ENCODE measurements at regions not wholly inside any gene's neighbourhood (a gene's known extent, or its start where the extent isn't known, plus 50 kb on each side); places are given as distances from the start of the nearest gene placed in this dataset.
"Not testable (repeated sequence)": the region's sequence is repeated elsewhere in the genome, so short reads cannot be mapped to it uniquely, and the experiment has no call there.

DNA sequence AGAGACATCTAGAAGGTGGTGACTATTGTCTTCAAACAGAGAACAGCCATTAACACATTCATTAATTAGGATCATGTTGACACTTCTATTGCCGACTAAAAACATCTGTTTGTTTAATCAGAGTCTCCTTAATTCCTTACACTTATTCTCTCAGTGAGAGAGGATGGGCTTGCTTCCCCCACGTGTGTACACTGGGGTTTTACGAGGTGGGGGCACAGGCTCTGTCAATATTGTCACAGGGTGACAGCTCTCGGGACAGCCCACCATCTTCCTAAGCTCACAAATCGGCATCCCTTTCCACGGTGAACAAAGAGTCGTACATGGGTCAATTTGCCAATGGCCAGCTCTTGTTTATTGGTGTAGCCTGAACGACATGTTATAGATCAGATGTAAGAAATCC is 413.2 kb downstream of the MIAT start:
- no peak for DNase-seq

DNA sequence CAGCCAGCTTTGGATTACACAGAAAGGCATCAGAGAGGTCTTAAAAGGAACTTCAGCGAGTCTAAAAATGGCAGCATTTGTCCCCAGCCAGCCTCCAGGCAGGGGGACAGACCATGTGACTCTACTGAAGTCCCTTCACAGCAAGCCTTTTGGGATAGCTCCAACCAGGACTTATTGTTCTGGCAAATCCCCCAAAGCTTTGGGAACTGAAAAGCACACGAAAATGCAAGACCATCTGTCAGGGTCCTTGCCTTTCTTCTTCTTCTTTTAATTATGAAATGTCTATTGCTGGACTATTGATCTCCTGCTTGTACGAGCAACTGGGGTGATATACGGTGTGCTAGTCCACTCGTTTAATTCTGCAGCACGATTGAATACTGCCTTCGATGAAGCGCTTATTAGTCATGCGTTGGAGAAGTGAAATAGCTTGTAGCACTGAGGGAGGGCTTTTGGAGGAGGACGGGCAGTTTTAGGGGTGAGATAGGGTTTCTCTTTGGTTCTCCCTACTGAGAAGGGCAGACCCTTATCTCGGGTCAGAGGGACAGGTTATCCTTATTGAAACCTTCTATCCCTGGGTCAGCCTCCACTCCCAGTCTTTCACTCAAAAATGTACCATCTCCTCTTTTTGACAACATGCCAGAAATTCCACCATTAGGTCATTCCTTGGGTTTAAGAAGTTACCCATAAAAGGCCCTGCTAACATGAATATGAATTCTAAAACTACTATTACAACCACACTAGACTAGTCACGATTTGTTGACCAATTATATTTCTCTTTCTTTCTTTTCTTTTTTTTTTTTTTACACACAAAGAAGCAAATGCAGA is 416.4 kb downstream of the MIAT start:
- DNase-seq, result no peak

DNA sequence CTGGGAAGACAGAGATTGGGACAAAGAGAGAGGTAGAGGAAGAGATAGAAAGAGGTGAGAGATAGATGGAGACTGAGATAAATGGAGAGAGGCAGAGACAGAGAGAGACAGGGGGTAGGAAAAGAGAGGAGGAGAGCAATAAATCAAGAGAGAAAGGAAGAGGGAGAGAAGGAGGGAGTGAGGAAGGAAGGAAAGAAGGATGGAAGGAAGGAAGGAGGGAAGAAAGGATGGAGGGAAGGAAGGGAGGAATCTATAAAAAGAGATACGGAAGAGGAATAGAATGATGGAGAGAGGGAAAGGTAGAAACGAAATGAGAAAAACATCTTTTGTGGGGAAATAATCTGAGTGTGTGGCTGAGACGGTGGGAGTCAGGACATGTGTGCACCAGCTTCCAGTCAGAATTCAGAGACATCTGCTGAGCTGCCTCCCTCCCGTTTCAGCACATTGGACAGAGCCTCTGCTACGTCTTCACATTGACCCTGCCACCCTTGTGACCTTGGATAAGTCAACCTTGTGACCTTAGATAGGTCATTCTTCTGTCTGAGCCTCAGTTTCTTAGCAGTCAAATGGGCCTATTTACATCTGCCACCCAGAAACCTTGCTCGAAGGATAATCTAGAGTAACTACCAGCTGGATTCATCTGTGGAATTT is 417.8 kb downstream of the MIAT start:
- DNase-seq, result no peak

DNA sequence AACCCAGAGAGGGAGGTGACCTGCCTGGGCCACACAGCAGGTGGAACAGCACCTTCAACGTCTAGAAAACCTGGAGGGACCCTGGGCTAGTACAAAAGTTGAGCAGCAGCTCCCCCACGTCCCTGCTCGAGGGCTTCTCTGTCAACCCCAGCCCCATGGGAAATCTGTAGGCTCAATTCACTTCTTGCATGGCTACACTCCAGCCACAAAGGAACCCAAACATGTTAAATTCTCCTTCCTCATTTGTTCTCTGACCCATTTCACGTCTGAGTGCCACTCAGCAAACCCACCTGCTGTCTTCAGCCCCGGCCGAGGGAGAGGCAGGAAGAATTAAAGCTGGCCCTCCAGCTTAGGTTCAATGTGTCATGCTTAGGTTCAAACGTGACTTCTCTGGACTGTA is 418.5 kb downstream of the MIAT start:
- DNase-seq, result no peak

DNA sequence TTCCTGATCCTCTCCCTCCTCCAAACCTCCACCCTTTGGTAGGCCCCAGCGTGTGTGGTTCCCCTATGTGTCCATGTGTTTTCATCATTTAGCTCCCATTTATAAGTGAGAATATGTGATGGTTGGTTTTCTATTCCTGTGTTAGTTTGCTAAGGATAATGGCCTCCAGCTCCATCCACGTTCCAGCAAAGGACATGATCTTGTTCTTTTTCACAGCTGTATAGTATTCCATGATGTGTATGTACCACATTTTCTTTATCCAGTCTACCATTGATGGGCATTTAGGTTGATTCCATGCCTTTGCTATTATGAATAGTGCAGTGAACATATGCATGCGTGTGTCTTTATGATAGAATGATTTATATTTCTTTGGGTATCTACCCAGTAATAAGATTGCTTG is 420.7 kb downstream of the MIAT start:
- not testable (repeated sequence) for DNase-seq

DNA sequence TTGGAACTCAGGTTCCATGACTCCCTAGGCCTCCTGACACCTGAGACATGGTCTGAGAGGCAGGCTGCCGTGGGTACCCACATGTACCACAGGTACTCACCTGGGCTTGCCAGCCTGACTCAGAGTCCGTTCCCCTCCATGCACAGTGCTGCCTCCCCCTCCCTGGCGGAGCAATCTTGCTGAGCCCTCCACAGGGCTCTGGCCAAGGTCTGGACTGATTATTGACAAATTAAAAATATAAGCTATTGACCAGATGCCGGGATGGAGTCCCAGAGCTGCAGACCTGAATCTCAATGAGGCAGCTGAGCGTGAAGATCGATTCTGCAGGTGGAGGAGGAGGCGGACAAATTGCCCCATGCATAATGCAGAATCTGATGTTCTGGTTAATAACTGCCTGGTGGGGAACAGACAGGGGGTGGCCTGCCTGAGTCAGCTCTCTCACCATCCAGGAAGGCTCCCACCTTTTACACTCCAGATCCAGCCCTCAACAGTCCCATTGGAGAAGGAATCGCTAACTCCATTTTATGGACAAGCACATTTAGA is 422.7 kb downstream of the MIAT start:
- DNase-seq, result no peak

DNA sequence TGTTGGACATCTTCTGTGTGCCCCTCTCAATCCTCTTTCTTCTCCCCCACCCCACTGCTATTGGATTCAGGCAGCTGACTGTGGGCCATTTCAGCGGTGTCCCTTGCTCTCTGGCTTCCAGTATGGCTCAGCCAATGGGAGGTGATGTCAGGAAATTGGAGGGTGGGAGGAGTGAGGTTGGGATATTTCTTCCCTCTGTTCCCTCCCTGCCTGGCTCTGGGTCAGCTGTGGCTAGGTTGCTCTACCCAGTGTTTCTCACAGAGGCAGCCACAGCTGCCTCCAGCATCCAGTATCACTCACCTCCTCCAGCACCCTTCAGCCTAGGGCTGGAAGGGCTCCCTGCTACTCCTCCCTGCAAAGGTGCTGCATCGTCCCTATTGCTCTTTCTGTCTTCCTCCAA is 423.5 kb downstream of the MIAT start:
- DNase-seq, result no peak

DNA sequence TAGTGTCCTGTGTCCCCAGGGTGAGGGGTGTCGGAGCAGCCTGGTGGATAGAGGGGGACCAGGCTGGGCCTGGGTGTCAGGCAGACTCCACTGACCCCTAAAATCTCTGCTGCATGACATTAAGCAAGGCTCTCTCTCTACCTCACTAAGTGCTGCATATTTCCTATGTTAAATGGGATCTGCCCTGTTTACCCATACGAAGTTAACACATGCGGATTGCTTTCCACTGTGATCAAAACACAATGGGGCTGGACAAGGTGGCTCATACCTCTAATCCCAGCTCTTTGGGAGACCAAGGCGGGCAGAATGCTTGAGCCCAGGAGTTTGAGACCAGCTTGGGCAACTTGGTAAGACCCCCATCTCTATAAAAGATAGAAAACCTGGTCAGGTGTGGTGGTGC is 426.2 kb downstream of the MIAT start:
- DNase-seq, result no peak

DNA sequence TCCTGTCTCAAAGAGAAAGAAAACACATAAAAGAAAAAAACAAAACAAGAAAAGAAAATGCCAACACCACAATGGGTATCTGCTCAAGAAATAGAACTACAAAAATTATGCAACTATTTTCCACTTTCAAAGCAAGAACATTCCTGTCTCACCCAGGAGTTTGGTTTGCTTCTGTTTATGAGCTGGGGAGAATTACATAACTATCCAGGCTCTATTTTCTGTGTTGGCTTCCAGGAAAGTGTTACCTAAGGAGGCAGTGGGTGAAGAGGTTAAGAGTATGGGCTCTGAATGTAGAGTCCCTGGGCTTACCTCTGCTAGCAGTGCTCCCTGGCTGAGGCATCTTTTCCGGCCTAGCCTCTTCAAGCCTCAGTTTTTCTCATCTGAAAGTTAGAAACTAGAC is 426.7 kb downstream of the MIAT start:
- DNase-seq, result no peak

DNA sequence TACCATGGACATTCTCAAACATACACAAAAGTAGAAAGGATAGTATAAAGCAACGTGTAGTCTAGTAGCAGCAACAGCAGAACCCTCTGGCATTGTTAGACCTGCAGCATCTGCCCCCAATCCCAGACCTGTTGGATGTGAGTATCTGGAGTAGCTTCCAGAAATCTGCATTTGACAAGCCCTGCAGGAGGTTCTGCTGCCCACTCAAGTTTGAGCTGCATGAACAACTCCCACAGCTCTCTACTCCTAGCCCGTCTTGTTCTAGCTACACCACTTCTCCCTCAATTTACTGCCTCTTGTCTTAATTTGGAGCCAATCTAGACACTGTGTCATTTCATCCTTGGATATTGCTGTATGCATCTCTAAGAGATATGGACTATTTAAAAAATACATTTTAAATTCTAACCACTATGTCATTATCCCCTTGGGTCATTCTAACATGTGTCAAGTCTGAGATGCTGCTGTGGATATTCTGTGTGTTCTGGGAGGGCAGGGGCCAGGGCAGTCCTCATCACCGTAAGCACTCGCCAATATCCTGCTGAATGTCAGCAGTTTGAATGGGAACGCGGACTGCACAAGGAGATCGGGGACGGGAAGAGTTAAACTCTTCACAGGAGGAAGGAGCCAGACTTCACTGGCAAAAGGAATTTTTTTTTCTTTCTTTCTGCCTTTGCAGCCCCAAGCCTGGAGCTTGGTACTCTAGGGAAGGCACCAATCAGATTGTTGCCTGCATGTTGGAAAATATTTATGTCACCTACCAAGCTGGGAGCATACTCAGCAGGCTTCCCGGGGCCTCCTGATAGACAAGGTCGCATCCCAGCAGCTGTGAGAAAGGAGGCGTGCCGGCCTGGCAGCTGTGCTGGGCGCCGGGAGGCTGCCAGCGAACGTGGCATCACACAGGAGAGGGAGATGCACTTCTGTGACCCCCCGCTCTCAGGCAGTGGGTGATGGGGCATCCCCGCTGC is 429.0 kb downstream of the MIAT start:
- DNase-seq, result no peak

DNA sequence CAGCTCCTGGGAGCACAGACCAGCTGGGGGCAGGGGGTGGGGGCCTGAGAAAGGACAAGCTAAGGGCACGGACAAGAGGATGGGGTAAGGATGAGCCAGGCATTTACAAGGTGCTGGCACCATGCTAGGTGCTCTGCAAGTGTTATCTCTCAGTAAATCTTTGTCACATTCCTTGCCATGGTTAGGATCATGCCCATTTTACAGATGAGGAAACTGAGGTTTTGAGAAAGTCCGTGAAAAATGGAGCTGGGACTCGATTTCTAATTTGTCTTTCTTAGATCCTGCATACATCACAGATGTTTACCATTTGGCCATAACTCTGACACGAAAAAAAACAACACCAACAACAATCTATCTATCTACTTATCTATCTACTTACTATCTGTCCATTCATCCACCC is 429.7 kb downstream of the MIAT start:
- DNase-seq, result no peak

DNA sequence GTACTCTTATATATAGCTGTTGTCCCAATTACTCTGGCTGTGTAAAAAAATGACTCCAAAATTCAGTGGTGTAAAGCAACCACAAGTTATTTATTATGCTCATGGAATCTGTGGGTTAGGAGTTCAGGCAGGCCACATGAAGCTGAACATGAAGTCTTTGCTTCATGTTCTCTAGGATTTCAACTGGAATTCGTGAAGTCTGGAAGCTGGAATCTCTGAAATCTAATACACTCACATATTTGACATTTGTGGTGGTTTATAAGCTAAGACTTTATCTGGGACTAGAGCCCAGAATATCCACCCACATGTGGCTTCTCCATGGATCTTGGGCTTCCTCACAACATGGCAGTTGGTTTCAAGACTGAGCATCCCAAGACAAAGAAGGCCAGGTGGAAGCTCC is 430.6 kb downstream of the MIAT start:
- no peak for DNase-seq

DNA sequence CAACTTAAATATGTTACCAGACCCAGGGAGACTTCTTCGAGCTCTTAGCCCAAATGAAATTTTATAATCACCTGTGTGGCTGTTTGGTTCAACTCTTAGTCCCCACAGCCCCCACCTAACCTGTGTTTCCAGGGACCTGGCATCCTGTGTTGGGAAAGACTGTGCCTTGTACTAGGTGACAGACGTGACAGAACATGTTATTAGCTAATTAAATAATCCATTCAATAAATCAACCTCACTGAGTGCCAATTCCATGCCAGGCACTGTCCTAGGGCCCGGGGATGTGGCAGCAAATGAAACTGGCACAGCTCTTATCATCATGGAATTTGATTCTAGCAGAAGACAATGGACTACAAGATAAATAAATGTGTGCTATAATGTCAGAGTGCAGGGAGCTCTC is 431.9 kb downstream of the MIAT start:
- no peak for DNase-seq

DNA sequence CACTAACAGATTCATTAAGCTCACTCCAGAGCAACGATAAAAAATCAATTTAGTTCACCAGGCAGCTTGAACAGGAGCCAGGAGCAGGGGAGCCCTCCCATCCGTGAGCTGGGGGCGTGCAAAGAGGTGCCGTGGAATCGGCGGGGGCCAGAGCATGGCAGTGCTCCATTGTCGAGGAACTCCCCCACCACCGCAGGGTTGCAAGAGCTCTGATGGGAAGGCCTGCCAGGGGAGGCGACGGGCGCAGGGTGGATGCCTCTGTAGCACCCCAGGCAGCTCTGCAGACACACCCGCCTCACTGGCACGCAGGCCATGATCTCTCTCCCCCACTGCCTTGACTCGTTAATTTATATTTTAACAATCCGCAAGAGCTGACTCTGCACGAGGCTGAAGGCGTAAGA is 433.2 kb downstream of the MIAT start:
- DNase-seq, result no peak

DNA sequence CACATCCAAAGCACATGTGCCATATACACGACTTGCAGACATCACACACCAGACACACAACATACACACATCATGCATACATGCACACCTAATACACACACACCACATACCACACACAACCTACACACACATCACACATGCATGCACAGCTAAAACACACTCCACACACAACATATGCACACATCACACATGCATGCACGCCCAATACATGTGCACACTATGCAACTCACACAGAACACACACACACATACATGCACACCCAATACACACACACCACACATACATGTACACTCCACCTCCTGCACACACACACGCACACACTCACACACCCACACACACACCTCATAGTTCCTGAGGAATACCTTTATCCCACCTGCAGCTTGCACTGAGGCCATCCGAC is 436.0 kb downstream of the MIAT start:
- no peak for DNase-seq

DNA sequence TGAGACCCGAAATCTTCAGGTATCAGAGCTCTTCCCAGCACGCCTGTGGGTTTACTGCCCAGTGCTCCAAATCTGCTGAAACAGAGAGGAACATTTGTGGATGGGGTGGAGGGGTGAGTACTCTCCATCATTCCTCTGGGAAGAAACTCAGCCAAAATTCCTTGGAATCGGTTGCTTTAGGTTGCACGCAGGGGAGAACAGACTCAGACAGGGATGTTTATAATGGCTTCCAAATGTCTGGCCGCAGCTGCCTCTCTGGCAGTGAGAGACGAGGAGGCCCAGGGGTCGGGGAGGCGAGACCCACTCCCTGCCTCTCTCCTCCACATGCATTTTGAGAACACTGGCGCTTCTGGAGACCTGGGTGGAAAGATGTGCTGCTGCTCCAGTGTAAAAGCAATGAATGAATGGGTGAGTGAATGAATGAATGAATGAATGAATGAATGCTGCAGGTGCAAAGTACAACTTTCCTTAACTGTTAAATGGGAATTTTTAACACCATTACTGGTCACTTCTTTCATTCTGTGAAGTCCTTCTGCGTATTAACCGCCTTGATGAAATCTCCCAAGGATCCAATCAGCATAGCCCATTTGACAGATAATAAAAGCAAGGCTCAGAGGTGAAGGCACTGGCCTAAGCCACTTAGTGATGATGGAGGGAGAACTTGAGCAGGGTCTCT is 437.4 kb downstream of the MIAT start:
- no peak for DNase-seq

DNA sequence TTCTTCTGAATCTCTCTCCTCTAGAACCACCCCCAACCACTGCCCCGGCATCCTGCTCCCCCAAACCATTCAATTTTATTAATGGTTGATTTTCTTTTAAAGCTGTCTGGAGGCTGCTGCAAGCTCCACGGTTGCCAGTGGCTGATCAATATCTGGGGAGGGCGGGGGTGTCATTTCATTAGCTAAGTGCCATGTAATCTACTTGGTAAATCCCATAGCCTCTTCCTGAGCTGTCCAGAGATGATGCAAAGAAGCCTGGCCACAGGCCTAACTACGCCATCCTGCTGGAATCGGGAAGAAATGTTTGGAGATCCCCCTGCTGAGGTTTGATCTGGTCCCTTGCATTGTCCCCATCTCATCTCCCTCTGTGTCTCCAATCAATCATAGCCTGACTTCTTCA is 440.1 kb downstream of the MIAT start:
- DNase-seq, result no peak

DNA sequence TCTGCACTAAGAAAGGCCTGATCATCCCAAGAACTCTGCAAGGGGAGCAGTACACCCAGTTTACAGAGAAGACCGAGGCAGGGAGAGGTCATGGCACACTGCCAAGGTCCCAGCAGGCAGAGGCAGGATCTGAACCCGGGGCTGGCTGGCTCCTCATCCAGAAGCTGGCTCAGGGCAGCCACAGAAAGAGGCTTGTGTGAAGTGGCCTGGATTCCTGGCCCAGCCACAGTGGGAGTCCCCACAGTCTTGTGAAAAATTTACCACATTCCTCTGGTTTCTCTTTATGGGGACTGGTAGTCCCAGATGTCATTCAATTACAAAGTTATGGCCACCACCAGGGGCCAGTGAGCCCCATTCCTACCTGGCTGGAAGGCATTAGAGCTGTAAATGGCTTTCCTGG is 440.5 kb downstream of the MIAT start:
- DNase-seq, result no peak

DNA sequence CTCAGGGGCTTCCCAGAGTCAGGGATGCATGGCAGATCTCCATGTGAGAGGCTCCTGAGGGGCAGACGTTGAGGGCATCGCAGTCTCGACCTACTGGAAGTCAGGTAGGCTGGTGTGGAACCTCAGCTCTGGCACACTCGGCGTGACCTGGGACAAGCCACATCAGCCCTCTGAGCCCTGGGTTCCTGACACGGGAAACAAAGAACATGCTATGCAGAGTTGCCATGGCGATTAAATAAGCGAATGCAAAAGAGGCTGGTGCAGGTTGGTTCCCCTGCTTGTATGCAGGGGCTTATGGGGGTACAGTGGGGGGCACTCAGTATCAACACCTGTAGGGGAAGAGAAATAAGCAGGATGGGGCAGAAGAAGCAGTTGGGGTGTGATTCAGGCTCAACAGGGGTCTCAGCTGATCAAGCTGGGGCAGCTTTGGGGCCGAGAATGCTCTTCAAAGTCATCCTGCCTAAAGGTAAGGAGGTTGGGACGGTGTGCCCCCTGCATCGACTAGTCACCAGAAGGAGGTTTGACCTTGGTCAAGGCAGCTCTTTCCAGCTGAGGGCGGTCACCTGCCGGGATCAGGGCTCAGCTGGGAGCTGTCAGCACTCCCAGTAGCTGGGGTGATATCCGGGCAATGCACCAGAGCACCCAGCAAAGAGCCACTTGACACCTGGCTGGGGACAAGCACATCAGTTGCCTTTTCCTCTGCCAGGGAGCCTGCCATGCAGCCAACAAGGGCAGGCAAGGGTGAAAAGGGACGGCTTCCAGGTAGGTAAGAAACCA is 442.7 kb downstream of the MIAT start:
- no peak for DNase-seq

DNA sequence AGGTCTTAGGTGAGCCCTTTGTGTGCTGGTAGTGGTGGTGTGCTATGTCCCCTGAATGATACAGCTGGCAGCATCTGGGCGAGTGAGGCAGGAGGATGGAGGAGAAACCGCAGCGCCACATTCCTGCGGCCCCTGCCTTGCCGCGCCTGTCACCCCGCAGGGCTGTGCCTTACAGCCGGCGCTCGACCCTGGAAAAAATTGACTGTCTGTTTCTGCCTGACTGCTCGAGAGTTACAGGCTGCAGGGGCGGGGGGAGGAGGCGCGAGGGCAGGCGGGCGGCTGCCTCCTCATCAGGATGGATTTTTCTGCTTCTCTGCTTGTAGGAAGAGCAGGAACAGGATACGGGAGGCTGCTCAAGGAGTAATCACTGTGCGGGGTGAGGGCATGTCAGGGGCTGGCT is 443.4 kb downstream of the MIAT start:
- no peak for DNase-seq

DNA sequence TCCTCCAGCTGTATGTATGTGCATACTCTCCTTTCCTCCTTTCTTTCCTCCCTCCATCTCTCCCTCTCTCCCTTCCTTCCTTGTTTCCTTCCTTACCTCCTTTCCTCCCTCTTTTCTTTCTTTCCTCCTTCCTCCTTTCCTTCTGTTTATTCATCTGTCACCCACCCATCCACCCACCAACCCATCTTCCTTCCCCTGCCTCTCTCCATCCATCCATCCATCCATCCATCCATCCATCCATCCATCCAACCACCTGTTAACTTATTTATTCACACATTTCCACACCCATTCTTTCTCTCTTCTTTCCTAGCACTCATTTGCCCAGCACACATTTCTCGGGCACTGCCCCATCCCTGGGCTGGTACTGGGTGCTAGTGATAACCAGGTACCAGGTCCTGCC is 443.9 kb downstream of the MIAT start:
- no peak for DNase-seq

DNA sequence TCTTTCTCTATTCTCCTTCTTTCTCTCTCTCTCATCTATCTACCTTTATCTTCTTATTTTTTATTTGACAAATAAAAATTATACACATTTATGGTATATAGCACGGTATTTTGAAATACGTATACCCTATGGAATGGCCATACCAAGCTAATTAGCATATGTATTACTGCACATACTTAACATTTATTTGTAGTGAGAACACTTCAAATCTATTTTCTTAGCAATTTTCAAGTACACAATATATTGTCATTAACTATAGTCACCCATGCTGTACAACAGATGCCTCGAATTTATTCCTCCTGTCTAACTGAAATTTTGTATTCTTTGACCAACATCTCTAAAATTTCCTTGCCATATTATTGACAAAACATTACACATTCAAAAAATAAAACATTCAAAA is 447.1 kb downstream of the MIAT start:
- no peak for DNase-seq

Data from NCI-H748 treated with DMSO at 0.1 percent for 48 hours (cell line).